ENCODE measurements at regions not wholly inside any gene's neighbourhood (a gene's known extent, or its start where the extent isn't known, plus 50 kb on each side); places are given as distances from the start of the nearest gene placed in this dataset.

GRCh38 chr2:34305587-34305986, 706.5 kb upstream of the FAM98A start:
- Histone ChIP-seq H3K36me3 (no peaks in the 10 kb centered on the region), H3K4me1 (ENCODE audit: control insufficient read depth in 1 of 2, low read depth in 2 of 2) (no peaks in the 10 kb centered on the region), H3K4me3 (no peak overlapping the region), H3K27me3 (replicated peaks; ENCODE audit: insufficient read depth) (no peaks in the 10 kb centered on the region), H3K9me3 (no peaks in the 10 kb centered on the region), H3K27ac (no peak overlapping the region)
- no peak for DNase-seq (ENCODE audit: low spot score)
- no peak for TF ChIP-seq CTCF (IDR thresholded peaks at IDR 0.05)
- no peak for ATAC-seq (ENCODE audit: insufficient number of reproducible peaks, low FRiP score, low read depth)

GRCh38 chr2:34294961-34295360, 695.9 kb upstream of the FAM98A start:
- Histone ChIP-seq H3K36me3 (no peaks in the 10 kb centered on the region), H3K4me1 (ENCODE audit: control insufficient read depth in 1 of 2, low read depth in 2 of 2) (no peaks in the 10 kb centered on the region), H3K27me3 (replicated peaks; ENCODE audit: insufficient read depth) (no peaks in the 10 kb centered on the region), H3K9me3 (no peaks in the 10 kb centered on the region), H3K27ac (no peak overlapping the region), H3K4me3 (no peak overlapping the region)
- no peak for TF ChIP-seq CTCF (IDR thresholded peaks at IDR 0.05)
- ATAC-seq (ENCODE audit: insufficient number of reproducible peaks, low FRiP score, low read depth) = no peak
- no peak for DNase-seq (ENCODE audit: low spot score)

GRCh38 chr2:34291076-34291475, 692.0 kb upstream of the FAM98A start:
- H3K9me3 ChIP-seq = no peaks in the 10 kb centered on the region
- H3K4me3 ChIP-seq = no peak overlapping the region
- ATAC-seq (ENCODE audit: insufficient number of reproducible peaks, low FRiP score, low read depth) (no peak), DNase-seq (ENCODE audit: low spot score) (no peak)
- H3K27ac ChIP-seq = no peak overlapping the region
- TF ChIP-seq CTCF (IDR thresholded peaks at IDR 0.05) = no peak
- no peaks in the 10 kb centered on the region for H3K4me1 ChIP-seq (ENCODE audit: control insufficient read depth in 1 of 2, low read depth in 2 of 2)
- H3K36me3 ChIP-seq = no peaks in the 10 kb centered on the region
- no peaks in the 10 kb centered on the region for H3K27me3 ChIP-seq (replicated peaks; ENCODE audit: insufficient read depth)

GRCh38 chr2:34288016-34288415, 688.9 kb upstream of the FAM98A start:
- no peaks in the 10 kb centered on the region for H3K9me3 ChIP-seq
- ATAC-seq (ENCODE audit: insufficient number of reproducible peaks, low FRiP score, low read depth) (no peak), DNase-seq (ENCODE audit: low spot score) (no peak)
- H3K36me3 ChIP-seq = no peaks in the 10 kb centered on the region
- TF ChIP-seq CTCF (IDR thresholded peaks at IDR 0.05) = no peak
- no peaks in the 10 kb centered on the region for H3K27me3 ChIP-seq (replicated peaks; ENCODE audit: insufficient read depth)
- no peak overlapping the region for H3K4me3 ChIP-seq
- H3K4me1 ChIP-seq (ENCODE audit: control insufficient read depth in 1 of 2, low read depth in 2 of 2) = no peaks in the 10 kb centered on the region
- no peak overlapping the region for H3K27ac ChIP-seq

GRCh38 chr2:34280606-34281005, 681.5 kb upstream of the FAM98A start:
- Histone ChIP-seq H3K27me3 (replicated peaks; ENCODE audit: insufficient read depth) (no peaks in the 10 kb centered on the region), H3K4me3 (no peak overlapping the region), H3K9me3 (no peaks in the 10 kb centered on the region), H3K36me3 (no peaks in the 10 kb centered on the region), H3K27ac (no peak overlapping the region), H3K4me1 (ENCODE audit: control insufficient read depth in 1 of 2, low read depth in 2 of 2) (no peaks in the 10 kb centered on the region)
- DNase-seq (ENCODE audit: low spot score) (no peak), ATAC-seq (ENCODE audit: insufficient number of reproducible peaks, low FRiP score, low read depth) (no peak)
- TF ChIP-seq CTCF (IDR thresholded peaks at IDR 0.05) = no peak
